GM12891 (cell line): ENCODE measurements at regions not wholly inside any gene's neighbourhood (a gene's known extent, or its start where the extent isn't known, plus 50 kb on each side); places are given as distances from the start of the nearest gene placed in this dataset.

Experiments
- POLR2A ChIP-seq: IDR thresholded peaks from 2 replicates; pipeline ENCODE4 v1.6.1; 2011; ENCODE audit warnings: low read depth, low read length, control low read depth
- POLR2AphosphoS5 ChIP-seq: IDR thresholded peaks from 2 replicates; pipeline ENCODE4 v1.6.1; 2011; ENCODE audit warnings: low read depth, low read length, control low read depth
- TAF1 ChIP-seq: IDR thresholded peaks from 2 replicates; pipeline ENCODE4 v1.6.1; 2011; ENCODE audit warnings: low read depth, low read length, control low read depth

DNA sequence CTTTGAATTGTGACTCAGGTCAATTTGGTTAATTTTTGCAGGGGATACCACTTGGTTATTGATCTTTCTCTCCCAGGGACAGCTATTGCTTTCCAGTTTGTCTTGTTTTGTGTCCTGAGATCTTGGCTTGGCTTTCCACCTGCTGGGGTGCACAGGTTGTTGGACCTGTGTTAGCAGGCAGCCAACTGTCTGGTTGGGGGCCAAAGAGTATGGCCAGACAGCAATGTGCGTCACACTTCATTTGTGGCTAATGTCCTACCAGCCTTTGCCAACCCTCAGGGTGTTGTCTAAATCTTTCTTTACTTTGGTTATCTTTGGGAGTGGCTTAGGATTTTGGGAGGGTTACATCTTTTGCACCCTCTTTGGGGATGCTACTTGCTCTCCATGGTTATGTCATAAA is 494.9 kb upstream of the ATP2B1 start:
- TF ChIP-seq POLR2A (no peak), POLR2AphosphoS5 (no peak), TAF1 (no peak)
